Inflammatory macrophage (primary cell): ENCODE measurements at regions not wholly inside any gene's neighbourhood (a gene's known extent, or its start where the extent isn't known, plus 50 kb on each side); places are given as distances from the start of the nearest gene placed in this dataset.

Experiments used
- DNase-seq, 2 donors: peaks; one replicate each; pipeline ENCODE4 v3.0.0-alpha.2; 2020 to 2022

DNA sequence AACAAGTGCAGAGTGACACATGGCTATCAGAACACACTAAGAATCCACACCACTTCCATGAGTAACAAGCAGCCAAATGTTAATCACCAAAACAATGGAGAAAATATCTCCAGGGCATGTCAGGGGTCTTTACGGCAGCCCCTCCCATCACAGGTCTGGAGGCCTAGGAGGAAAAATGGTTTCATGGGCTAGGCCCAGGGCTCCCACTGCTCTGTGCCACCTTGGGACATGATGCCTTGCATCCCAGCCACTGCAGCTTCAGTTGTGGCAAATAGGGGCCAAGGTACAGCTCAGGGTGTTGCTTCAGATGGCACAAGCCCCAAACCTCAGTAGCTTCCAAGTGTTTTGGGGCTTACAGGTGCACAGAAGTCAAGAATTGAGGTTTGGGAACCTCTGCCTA, 66.6 kb downstream of the NEURL3 start:
- no peak for DNase-seq

GRCh38 chr2:96437512-96437911, 67.6 kb downstream of the NEURL3 start:
- DNase-seq: peak; percentile 50 to 54

- DNase-seq: no peak
Measured at GRCh38 chr2:96436961-96437360, 68.2 kb downstream of the NEURL3 start.

- no peak for DNase-seq
Measured at GRCh38 chr2:96436416-96436815, 68.7 kb downstream of the NEURL3 start.

DNA sequence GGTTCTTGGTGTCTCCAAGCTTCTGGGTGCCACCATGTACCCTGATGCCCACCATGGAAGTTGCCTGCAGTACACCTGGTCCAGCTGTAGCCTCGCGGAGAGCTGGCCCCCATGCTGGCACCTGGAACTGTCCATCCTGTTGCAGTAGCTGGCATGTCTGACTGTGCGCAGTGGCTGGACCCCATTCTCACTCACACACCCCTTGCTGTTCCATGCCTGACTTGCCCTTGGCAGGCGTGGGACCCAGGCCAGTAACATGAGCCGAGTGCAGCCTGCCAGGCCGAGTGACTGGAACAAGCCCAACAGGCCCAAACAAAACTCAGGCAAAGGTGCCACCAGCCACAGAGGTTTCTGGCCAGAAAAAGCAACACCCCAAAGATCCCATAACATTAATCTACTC, 73.8 kb downstream of the NEURL3 start:
- DNase-seq: no peak

GRCh38 chr2:96430394-96430988, 74.7 kb downstream of the NEURL3 start:
- no peak for DNase-seq

DNA sequence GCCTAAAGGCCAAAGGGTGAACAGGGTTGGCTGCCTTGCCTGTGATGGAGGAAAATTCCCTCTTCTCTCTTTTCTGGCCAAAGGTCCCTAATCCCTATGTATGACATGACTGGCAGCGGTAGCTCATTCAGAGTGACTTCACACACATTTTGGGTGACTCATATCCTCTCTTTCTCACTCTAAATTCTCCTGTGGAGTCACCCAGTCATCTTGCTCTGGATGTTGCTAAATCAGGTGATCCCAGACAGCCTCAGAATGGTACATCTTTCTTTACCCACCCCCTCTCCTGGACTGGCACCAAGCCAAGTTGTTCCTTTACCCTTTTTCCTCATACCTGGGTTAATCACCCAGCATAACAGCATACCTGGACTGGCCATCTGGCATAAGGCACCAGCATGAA, 77.2 kb downstream of the NEURL3 start:
- peak in 1 of 2 donors; percentile 10 for DNase-seq

DNA sequence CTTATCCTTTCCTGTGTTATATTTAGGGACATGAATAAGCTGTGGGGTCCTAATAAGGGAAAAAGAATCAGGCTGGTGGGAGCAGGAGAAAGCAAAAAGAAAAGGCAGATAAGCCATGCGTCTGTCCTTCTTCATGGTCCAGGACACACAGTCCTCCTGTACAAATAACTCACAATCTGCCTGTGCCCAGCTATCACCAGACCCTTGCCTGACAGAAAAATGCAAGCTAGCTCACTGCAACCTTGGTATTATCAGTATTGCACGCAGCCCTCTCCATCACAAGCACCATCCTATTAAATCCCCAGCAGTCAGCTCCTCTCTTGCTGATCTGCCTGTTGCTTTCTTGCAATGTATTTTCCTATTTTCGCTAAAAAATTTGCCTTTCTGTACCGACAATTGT, 78.0 kb downstream of the NEURL3 start:
- DNase-seq: no peak

DNA sequence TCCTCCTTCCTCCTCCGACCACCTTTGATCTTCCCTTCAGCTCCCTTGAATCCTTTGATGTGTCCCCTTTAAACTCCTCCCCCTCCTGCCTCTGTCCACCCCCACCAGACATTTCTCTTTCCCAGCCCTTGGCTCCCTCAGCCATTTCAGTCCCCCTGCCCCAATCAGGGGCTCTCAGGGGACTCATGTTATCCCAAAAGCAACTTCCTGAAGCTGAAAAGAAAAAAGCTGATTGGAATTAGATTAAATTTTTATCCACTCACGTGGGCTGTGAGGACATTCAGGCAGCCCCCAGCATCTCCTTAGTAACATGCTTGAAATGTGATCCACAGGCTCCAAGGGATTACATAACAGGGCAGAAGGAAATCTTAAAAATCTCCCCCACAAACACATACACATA, 81.3 kb downstream of the NEURL3 start:
- no peak for DNase-seq
